Epithelial cell of proximal tubule (primary cell): ENCODE measurements at regions not wholly inside any gene's neighbourhood (a gene's known extent, or its start where the extent isn't known, plus 50 kb on each side); places are given as distances from the start of the nearest gene placed in this dataset.

Experiments
- DNase-seq: peaks from one replicate; pipeline ENCODE4 v3.0.0-alpha.2; 2011; ENCODE audit warnings: low read depth
- H3K4me3 ChIP-seq: 2 replicates; pipeline ENCODE4 v1.5.1; 2011; ENCODE audit warnings: low read depth, mild to moderate bottlenecking, low read length
- TF ChIP-seq, protein P1 (sequence below): conservative IDR thresholded peaks from 2 replicates; pipeline ENCODE4 v1.5.1; 2012; ENCODE audit warnings: low read depth, mild to moderate bottlenecking, low read length

GRCh38 chr2:59885541-59885940, 667.9 kb downstream of the BCL11A start:
- no peak overlapping the region for H3K4me3 ChIP-seq
- DNase-seq, result no peak
- TF ChIP-seq, protein P1, sequence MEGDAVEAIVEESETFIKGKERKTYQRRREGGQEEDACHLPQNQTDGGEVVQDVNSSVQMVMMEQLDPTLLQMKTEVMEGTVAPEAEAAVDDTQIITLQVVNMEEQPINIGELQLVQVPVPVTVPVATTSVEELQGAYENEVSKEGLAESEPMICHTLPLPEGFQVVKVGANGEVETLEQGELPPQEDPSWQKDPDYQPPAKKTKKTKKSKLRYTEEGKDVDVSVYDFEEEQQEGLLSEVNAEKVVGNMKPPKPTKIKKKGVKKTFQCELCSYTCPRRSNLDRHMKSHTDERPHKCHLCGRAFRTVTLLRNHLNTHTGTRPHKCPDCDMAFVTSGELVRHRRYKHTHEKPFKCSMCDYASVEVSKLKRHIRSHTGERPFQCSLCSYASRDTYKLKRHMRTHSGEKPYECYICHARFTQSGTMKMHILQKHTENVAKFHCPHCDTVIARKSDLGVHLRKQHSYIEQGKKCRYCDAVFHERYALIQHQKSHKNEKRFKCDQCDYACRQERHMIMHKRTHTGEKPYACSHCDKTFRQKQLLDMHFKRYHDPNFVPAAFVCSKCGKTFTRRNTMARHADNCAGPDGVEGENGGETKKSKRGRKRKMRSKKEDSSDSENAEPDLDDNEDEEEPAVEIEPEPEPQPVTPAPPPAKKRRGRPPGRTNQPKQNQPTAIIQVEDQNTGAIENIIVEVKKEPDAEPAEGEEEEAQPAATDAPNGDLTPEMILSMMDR, result no peak

DNA sequence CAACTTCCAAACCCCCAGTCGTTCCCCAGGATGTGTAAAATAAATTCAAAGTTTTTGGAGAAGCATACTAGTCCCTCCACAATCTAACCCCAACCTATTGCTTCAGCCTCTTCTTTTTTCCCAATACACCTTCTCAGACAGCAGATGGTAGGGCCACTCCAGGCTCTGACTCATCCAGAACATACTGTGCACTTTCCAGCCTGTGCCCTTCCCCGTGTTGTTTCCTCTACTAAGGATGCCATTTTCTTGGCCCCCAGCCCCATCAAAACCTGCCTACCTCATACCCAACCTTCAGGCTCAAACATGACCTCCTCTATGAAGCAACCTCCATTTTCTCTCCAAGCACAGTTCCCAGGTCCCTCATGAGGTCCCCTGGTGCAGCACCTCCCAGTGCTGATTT, 669.3 kb downstream of the BCL11A start:
- H3K4me3 ChIP-seq, result no peak overlapping the region
- TF ChIP-seq, protein P1, result no peak
- no peak for DNase-seq

GRCh38 chr2:59882822-59883221, 670.6 kb downstream of the BCL11A start:
- TF ChIP-seq, protein P1, result no peak
- no peak for DNase-seq

GRCh38 chr2:59882279-59882678, 671.2 kb downstream of the BCL11A start:
- no peak for DNase-seq
- TF ChIP-seq, protein P1, result no peak
- H3K4me3 ChIP-seq, result no peak overlapping the region

More at GRCh38 chr2:59882822-59883221, 670.6 kb downstream of the BCL11A start:
- no peak overlapping the region for H3K4me3 ChIP-seq

- no peak overlapping the region for H3K4me3 ChIP-seq
- no peak for DNase-seq
- TF ChIP-seq, protein P1, result no peak
These were observed 672.2 kb downstream of the BCL11A start for GRCh38 chr2:59881218-59881617.

GRCh38 chr2:59879700-59880131, 673.7 kb downstream of the BCL11A start:
- DNase-seq, result no peak
- H3K4me3 ChIP-seq, result no peak overlapping the region
- TF ChIP-seq, protein P1, result no peak

DNA sequence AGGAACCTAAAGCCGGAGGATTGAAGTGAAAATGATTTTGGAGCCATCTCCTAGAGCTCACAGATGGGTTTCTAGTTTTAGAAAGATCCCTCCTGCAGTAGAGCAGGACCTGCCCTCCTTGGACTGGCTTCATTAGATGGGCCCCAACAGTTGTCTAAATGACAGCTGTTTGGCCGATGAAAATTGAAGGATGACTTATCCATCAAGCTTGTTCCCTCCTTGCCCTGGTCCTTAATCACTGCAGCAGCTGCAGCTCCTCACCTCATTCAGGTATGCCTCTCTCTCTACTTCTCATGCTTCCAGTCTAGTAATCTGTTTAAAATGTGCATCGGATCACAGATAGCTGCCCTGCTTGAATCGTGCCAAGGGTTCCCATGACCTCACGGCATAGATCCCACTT, 677.6 kb downstream of the BCL11A start:
- TF ChIP-seq, protein P1, result no peak
- H3K4me3 ChIP-seq, result no peak overlapping the region
- DNase-seq, result no peak
